ENCODE measurements at regions not wholly inside any gene's neighbourhood (a gene's known extent, or its start where the extent isn't known, plus 50 kb on each side); places are given as distances from the start of the nearest gene placed in this dataset.

DNA sequence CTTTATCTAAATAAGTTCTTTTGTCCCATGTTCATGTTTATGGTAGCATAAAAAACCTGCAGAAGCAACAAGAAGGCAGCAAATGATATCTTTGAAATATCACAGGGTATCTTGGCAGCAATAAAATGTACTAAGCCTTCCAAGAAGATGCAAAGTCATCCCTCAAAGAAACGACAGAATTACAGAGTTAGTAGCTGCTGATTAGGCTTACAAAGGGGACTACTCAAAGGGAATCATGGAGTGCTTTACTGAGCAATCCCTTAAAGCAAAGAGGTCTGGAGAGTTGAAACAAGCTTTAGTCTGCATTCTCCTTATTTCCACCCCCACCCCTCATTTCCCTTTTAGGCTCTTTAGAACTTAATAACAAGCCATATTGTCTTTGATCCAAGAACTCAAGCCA lies 935.0 kb downstream of the SQOR start:
- Histone ChIP-seq H3K36me3 (no peaks in the 10 kb centered on the region), H3K27me3 (no peaks in the 10 kb centered on the region), H3K4me3 (no peak overlapping the region), H3K9me3 (peaks cover 0 to 11% (median 0%) of the 10 kb centered on the region in 3 donors), H3K27ac (no peak overlapping the region), H3K4me1 (no peaks in the 10 kb centered on the region)
- intact Hi-C loops (cut with DNase I): no loop called here
- TF ChIP-seq CTCF (IDR thresholded peaks at IDR 0.05) (no peak), POLR2A (IDR thresholded peaks at IDR 0.05) (no peak)
- DNase-seq: no peak
- 17 to 31% methylated on average over 1 of the region's 1 CpG for WGBS, 2 donors

- Histone ChIP-seq H3K4me1 (no peaks in the 10 kb centered on the region), H3K4me3 (no peak overlapping the region), H3K27ac (no peak overlapping the region), H3K27me3 (no peaks in the 10 kb centered on the region), H3K9me3 (no peaks in the 10 kb centered on the region), H3K36me3 (no peaks in the 10 kb centered on the region)
- WGBS, 2 donors: 38 to 40% methylated on average over 1 of the region's 1 CpG
- DNase-seq: no peak
- TF ChIP-seq POLR2A (IDR thresholded peaks at IDR 0.05): no peak
- no peak for TF ChIP-seq CTCF (IDR thresholded peaks at IDR 0.05)
- intact Hi-C loops (cut with DNase I): no loop called here
These were observed 942.0 kb downstream of the SQOR start for GRCh38 chr15:46576646-46577395.

DNA sequence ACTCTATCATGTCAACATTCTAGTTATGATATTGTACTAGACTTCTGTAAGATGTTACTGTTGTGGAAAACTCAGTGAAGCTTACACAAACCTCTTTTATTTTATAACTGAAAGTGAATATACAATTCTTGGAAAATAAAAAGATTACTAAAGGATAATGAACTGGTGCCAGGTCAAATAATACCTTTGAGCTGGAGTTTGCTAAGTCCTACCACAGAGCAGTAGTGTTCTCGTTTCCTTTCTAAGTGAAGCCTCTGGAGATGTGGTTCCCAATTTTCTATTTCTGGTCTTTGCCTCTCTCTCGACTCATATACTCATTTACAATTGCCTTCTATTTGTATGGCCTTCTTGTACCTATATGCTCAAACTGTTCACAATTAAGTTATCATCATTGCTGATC lies 942.9 kb downstream of the SQOR start:
- no peak overlapping the region for H3K4me3 ChIP-seq
- no peaks in the 10 kb centered on the region for H3K9me3 ChIP-seq
- WGBS, 2 donors: 12 to 28% methylated on average over 2 of the region's 2 CpGs
- no peaks in the 10 kb centered on the region for H3K27me3 ChIP-seq
- no peak overlapping the region for H3K27ac ChIP-seq
- DNase-seq: no peak
- no peak for TF ChIP-seq POLR2A (IDR thresholded peaks at IDR 0.05)
- TF ChIP-seq CTCF (IDR thresholded peaks at IDR 0.05): no peak
- no peaks in the 10 kb centered on the region for H3K36me3 ChIP-seq
- intact Hi-C loops (cut with DNase I): no loop called here
- no peaks in the 10 kb centered on the region for H3K4me1 ChIP-seq

DNA sequence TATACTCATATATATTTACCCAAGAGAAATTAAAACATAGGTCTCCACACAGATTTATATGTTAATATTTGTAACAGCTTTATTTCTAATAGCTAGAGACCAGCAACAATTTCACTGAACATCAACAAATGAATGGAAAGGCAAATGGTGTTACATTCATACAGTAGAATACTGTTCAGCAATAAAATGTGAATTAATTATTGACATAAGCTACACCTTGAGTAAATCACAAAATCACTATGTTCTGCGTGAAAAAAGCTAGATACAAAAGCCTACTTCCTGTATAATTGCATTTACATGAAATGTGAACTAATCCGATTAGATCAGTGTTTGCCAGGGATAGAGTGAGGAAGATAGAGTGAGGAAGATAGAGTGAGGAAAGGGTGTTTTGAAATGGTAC lies 945.7 kb downstream of the SQOR start:
- no peaks in the 10 kb centered on the region for H3K27me3 ChIP-seq
- no peak for DNase-seq
- no peaks in the 10 kb centered on the region for H3K36me3 ChIP-seq
- H3K4me3 ChIP-seq: no peak overlapping the region
- no peaks in the 10 kb centered on the region for H3K9me3 ChIP-seq
- H3K4me1 ChIP-seq: no peaks in the 10 kb centered on the region
- TF ChIP-seq CTCF (IDR thresholded peaks at IDR 0.05) (no peak), POLR2A (IDR thresholded peaks at IDR 0.05) (no peak)
- WGBS, 2 donors: 31 to 38% methylated on average over 2 of the region's 2 CpGs
- no peak overlapping the region for H3K27ac ChIP-seq
- intact Hi-C loops (cut with DNase I): no loop called here

GRCh38 chr15:46580924-46581323 lies 946.1 kb downstream of the SQOR start:
- no peak for DNase-seq
- WGBS, 2 donors: 67 to 74% methylated on average over 2 of the region's 2 CpGs
- no peaks in the 10 kb centered on the region for H3K27me3 ChIP-seq
- TF ChIP-seq POLR2A (IDR thresholded peaks at IDR 0.05): no peak
- TF ChIP-seq CTCF (IDR thresholded peaks at IDR 0.05): no peak
- no peaks in the 10 kb centered on the region for H3K36me3 ChIP-seq
- H3K27ac ChIP-seq: no peak overlapping the region
- H3K4me3 ChIP-seq: no peak overlapping the region
- intact Hi-C loops (cut with DNase I): no loop called here
- no peaks in the 10 kb centered on the region for H3K9me3 ChIP-seq
- no peaks in the 10 kb centered on the region for H3K4me1 ChIP-seq

Measured in esophagus squamous epithelium (tissue), 5 donors.